ENCODE measurements at regions not wholly inside any gene's neighbourhood (a gene's known extent, or its start where the extent isn't known, plus 50 kb on each side); places are given as distances from the start of the nearest gene placed in this dataset.

- no peak overlapping the region for H3K9ac ChIP-seq (ENCODE audit: insufficient read depth, low read length, poor library complexity, severe bottlenecking)
- no peaks in the 10 kb centered on the region for H3K27me3 ChIP-seq (ENCODE audit: control insufficient read depth in 2 of 2, insufficient read depth in 2 of 2, low read length in 2 of 2)
- Mint-ChIP-seq H3K27ac (no peak overlapping the region), H3K27me3 (ENCODE audit: low read depth in 3 of 3) (peaks cover 0 to 1% (median 0%) of the 10 kb centered on the region in 3 donors), H3K9me3 (peaks cover 0 to 2% (median 0%) of the 10 kb centered on the region in 7 donors), H3K4me3 (no peak overlapping the region), H3K36me3 (no peaks in the 10 kb centered on the region), H3K4me1 (no peaks in the 10 kb centered on the region)
- H3K9me3 ChIP-seq (replicated peaks in 1 of 2; ENCODE audit: control insufficient read depth in 1 of 2, insufficient read depth in 1 of 2, low read length in 2 of 2), result no peaks in the 10 kb centered on the region
- H3K4me3 ChIP-seq (replicated peaks in 1 of 3; ENCODE audit: low read depth in 2 of 3, low read length in 3 of 3), result no peak overlapping the region
- intact Hi-C loops (cut with micrococcal nuclease), result no loop called here
- no peak overlapping the region for H3K4me2 ChIP-seq (replicated peaks; ENCODE audit: extremely low read depth, low read length, poor library complexity, severe bottlenecking)
- H3K79me2 ChIP-seq (ENCODE audit: insufficient read depth, low read length), result no peaks in the 10 kb centered on the region
- no peak for TF ChIP-seq CTCF (IDR thresholded peaks at IDR 0.05)
- no peaks in the 10 kb centered on the region for H3K36me3 ChIP-seq (replicated peaks in 1 of 2; ENCODE audit: control insufficient read depth in 1 of 2, insufficient read depth in 2 of 2, low read length in 2 of 2)
- H2AFZ ChIP-seq (ENCODE audit: insufficient read depth, low read depth, low read length, poor library complexity, severe bottlenecking), result no peak overlapping the region
- H4K20me1 ChIP-seq (ENCODE audit: insufficient read depth, low read length), result no peaks in the 10 kb centered on the region
- no peak for DNase-seq
- no peak overlapping the region for H3K27ac ChIP-seq (ENCODE audit: low read depth in 1 of 2, low read length in 2 of 2)
- no peaks in the 10 kb centered on the region for H3K4me1 ChIP-seq (ENCODE audit: control insufficient read depth in 1 of 2, insufficient read depth in 2 of 2, low read length in 2 of 2)
Observed at GRCh38 chr6:91822581-91822980, 1235.7 kb upstream of the MAP3K7 start.

GRCh38 chr6:91816335-91816734, 1229.5 kb upstream of the MAP3K7 start:
- no peaks in the 10 kb centered on the region for H3K79me2 ChIP-seq (ENCODE audit: insufficient read depth, low read length)
- no peaks in the 10 kb centered on the region for H3K36me3 ChIP-seq (replicated peaks in 1 of 2; ENCODE audit: control insufficient read depth in 1 of 2, insufficient read depth in 2 of 2, low read length in 2 of 2)
- H4K20me1 ChIP-seq (ENCODE audit: insufficient read depth, low read length), result no peaks in the 10 kb centered on the region
- H3K27me3 Mint-ChIP-seq (ENCODE audit: low read depth in 3 of 3), result no peaks in the 10 kb centered on the region
- WGBS (ENCODE audit: insufficient coverage), result 97% methylated on average over 14 of the region's 18 CpGs
- peaks cover 5 to 7% of the 10 kb centered on the region in 2 donors for H3K9me3 ChIP-seq (replicated peaks in 1 of 2; ENCODE audit: control insufficient read depth in 1 of 2, insufficient read depth in 1 of 2, low read length in 2 of 2)
- no peak overlapping the region for H3K4me2 ChIP-seq (replicated peaks; ENCODE audit: extremely low read depth, low read length, poor library complexity, severe bottlenecking)
- no peak overlapping the region for H2AFZ ChIP-seq (ENCODE audit: insufficient read depth, low read depth, low read length, poor library complexity, severe bottlenecking)
- intact Hi-C loops (cut with micrococcal nuclease), result no loop called here
- H3K9me3 Mint-ChIP-seq, result peaks cover 0 to 5% (median 0%) of the 10 kb centered on the region in 7 donors
- H3K27ac ChIP-seq (ENCODE audit: low read depth in 1 of 2, low read length in 2 of 2), result no peak overlapping the region
- H3K4me3 Mint-ChIP-seq, result no peak overlapping the region
- H3K27me3 ChIP-seq (ENCODE audit: control insufficient read depth in 2 of 2, insufficient read depth in 2 of 2, low read length in 2 of 2), result no peaks in the 10 kb centered on the region
- H3K4me1 Mint-ChIP-seq, result no peaks in the 10 kb centered on the region
- no peak for DNase-seq
- H3K36me3 Mint-ChIP-seq, result no peaks in the 10 kb centered on the region
- TF ChIP-seq CTCF (IDR thresholded peaks at IDR 0.05), result no peak
- H3K4me1 ChIP-seq (ENCODE audit: control insufficient read depth in 1 of 2, insufficient read depth in 2 of 2, low read length in 2 of 2), result no peaks in the 10 kb centered on the region
- no peak overlapping the region for H3K27ac Mint-ChIP-seq
- no peak overlapping the region for H3K4me3 ChIP-seq (replicated peaks in 1 of 3; ENCODE audit: low read depth in 2 of 3, low read length in 3 of 3)
- no peak overlapping the region for H3K9ac ChIP-seq (ENCODE audit: insufficient read depth, low read length, poor library complexity, severe bottlenecking)
